Fibroblast of villous mesenchyme (primary cell): ENCODE measurements at regions not wholly inside any gene's neighbourhood (a gene's known extent, or its start where the extent isn't known, plus 50 kb on each side); places are given as distances from the start of the nearest gene placed in this dataset.

Source experiments
- DNase-seq: peaks from one replicate; pipeline ENCODE4 v3.0.0-alpha.2; 2010; ENCODE audit warnings: low read depth
- H3K4me3 ChIP-seq: 2 replicates; pipeline ENCODE4 v1.5.1; 2011; ENCODE audit warnings: low read depth, mild to moderate bottlenecking, low read length
- CTCF ChIP-seq: IDR thresholded peaks from 2 replicates; pipeline ENCODE4 v1.5.1; 2012; ENCODE audit warnings: low read depth, mild to moderate bottlenecking, low read length; ENCODE audit not compliant: insufficient read depth

- DNase-seq, result no peak
- TF ChIP-seq CTCF, result no peak
- H3K4me3 ChIP-seq, result no peak overlapping the region
Observed at GRCh38 chr1:217149791-217150190, 426.6 kb upstream of the ESRRG start.

GRCh38 chr1:217141711-217142110, 418.5 kb upstream of the ESRRG start:
- TF ChIP-seq CTCF, result no peak

GRCh38 chr1:217140041-217140901, 417.0 kb upstream of the ESRRG start:
- no peak for TF ChIP-seq CTCF
- no peak for DNase-seq

More at GRCh38 chr1:217141711-217142110, 418.5 kb upstream of the ESRRG start:
- DNase-seq, result no peak
- H3K4me3 ChIP-seq, result no peak overlapping the region

GRCh38 chr1:217139513-217139912, 416.3 kb upstream of the ESRRG start:
- no peak overlapping the region for H3K4me3 ChIP-seq
- DNase-seq, result no peak
- no peak for TF ChIP-seq CTCF

More at GRCh38 chr1:217140041-217140901, 417.0 kb upstream of the ESRRG start:
- H3K4me3 ChIP-seq, result no peak overlapping the region

GRCh38 chr1:217138799-217139466, 415.7 kb upstream of the ESRRG start:
- DNase-seq, result no peak
- no peak for TF ChIP-seq CTCF

GRCh38 chr1:217138173-217138765, 415.0 kb upstream of the ESRRG start:
- TF ChIP-seq CTCF, result no peak
- DNase-seq, result no peak
- no peak overlapping the region for H3K4me3 ChIP-seq

More at GRCh38 chr1:217138799-217139466, 415.7 kb upstream of the ESRRG start:
- H3K4me3 ChIP-seq, result no peak overlapping the region
